ENCODE measurements at regions not wholly inside any gene's neighbourhood (a gene's known extent, or its start where the extent isn't known, plus 50 kb on each side); places are given as distances from the start of the nearest gene placed in this dataset.
"Not testable (repeated sequence)": the region's sequence is repeated elsewhere in the genome, so short reads cannot be mapped to it uniquely, and the experiment has no call there.

GRCh38 chr12:116327992-116328391 is 50.5 kb upstream of the MED13L start:
- H3K27me3 Mint-ChIP-seq (ENCODE audit: unreplicated experiment); H3K36me3 Mint-ChIP-seq (ENCODE audit: low read depth, unreplicated experiment); H3K4me1 Mint-ChIP-seq (ENCODE audit: unreplicated experiment); DNase-seq (ENCODE audit: low spot score); H3K27ac Mint-ChIP-seq (ENCODE audit: unreplicated experiment); H3K9me3 Mint-ChIP-seq (ENCODE audit: unreplicated experiment); H3K4me3 Mint-ChIP-seq (ENCODE audit: unreplicated experiment): not testable (repeated sequence)

- H3K4me1 Mint-ChIP-seq (ENCODE audit: unreplicated experiment): no peaks in the 10 kb centered on the region
- peaks cover 3% of the 10 kb centered on the region for H3K27me3 Mint-ChIP-seq (ENCODE audit: unreplicated experiment)
- DNase-seq (ENCODE audit: low spot score): no peak
- no peak overlapping the region for H3K4me3 Mint-ChIP-seq (ENCODE audit: unreplicated experiment)
- TF ChIP-seq CTCF (IDR thresholded peaks at IDR 0.05; ENCODE audit: unreplicated experiment): no peak
- H3K36me3 Mint-ChIP-seq (ENCODE audit: low read depth, unreplicated experiment): no peaks in the 10 kb centered on the region
- no peak overlapping the region for H3K27ac Mint-ChIP-seq (ENCODE audit: unreplicated experiment)
- no peaks in the 10 kb centered on the region for H3K9me3 Mint-ChIP-seq (ENCODE audit: unreplicated experiment)
These were observed 54.4 kb upstream of the MED13L start for GRCh38 chr12:116331876-116332275.

GRCh38 chr12:116332705-116333380 is 55.4 kb upstream of the MED13L start:
- no peak overlapping the region for H3K27ac Mint-ChIP-seq (ENCODE audit: unreplicated experiment)
- no peaks in the 10 kb centered on the region for H3K36me3 Mint-ChIP-seq (ENCODE audit: low read depth, unreplicated experiment)
- H3K4me3 Mint-ChIP-seq (ENCODE audit: unreplicated experiment): no peak overlapping the region
- H3K27me3 Mint-ChIP-seq (ENCODE audit: unreplicated experiment): peaks cover 3% of the 10 kb centered on the region
- H3K4me1 Mint-ChIP-seq (ENCODE audit: unreplicated experiment): no peaks in the 10 kb centered on the region
- no peak for DNase-seq (ENCODE audit: low spot score)
- no peaks in the 10 kb centered on the region for H3K9me3 Mint-ChIP-seq (ENCODE audit: unreplicated experiment)
- TF ChIP-seq CTCF (IDR thresholded peaks at IDR 0.05; ENCODE audit: unreplicated experiment): no peak

GRCh38 chr12:116333402-116333801 is 55.9 kb upstream of the MED13L start:
- Mint-ChIP-seq H3K4me3 (ENCODE audit: unreplicated experiment) (no peak overlapping the region), H3K9me3 (ENCODE audit: unreplicated experiment) (no peaks in the 10 kb centered on the region), H3K36me3 (ENCODE audit: low read depth, unreplicated experiment) (no peaks in the 10 kb centered on the region), H3K4me1 (ENCODE audit: unreplicated experiment) (no peaks in the 10 kb centered on the region), H3K27ac (ENCODE audit: unreplicated experiment) (no peak overlapping the region), H3K27me3 (ENCODE audit: unreplicated experiment) (peaks cover 3% of the 10 kb centered on the region)
- TF ChIP-seq CTCF (IDR thresholded peaks at IDR 0.05; ENCODE audit: unreplicated experiment): no peak
- no peak for DNase-seq (ENCODE audit: low spot score)

GRCh38 chr12:116336542-116337065 is 59.1 kb upstream of the MED13L start:
- Mint-ChIP-seq H3K9me3 (ENCODE audit: unreplicated experiment) (no peaks in the 10 kb centered on the region), H3K4me3 (ENCODE audit: unreplicated experiment) (no peak overlapping the region), H3K36me3 (ENCODE audit: low read depth, unreplicated experiment) (no peaks in the 10 kb centered on the region), H3K4me1 (ENCODE audit: unreplicated experiment) (no peaks in the 10 kb centered on the region), H3K27ac (ENCODE audit: unreplicated experiment) (no peak overlapping the region), H3K27me3 (ENCODE audit: unreplicated experiment) (peaks cover 3% of the 10 kb centered on the region)
- DNase-seq (ENCODE audit: low spot score): no peak
- no peak for TF ChIP-seq CTCF (IDR thresholded peaks at IDR 0.05; ENCODE audit: unreplicated experiment)

Measured in endothelial cell (in vitro differentiated cells).